Bronchial epithelial cell (primary cell): ENCODE measurements at regions not wholly inside any gene's neighbourhood (a gene's known extent, or its start where the extent isn't known, plus 50 kb on each side); places are given as distances from the start of the nearest gene placed in this dataset.

Experiments
- DNase-seq: peaks from one replicate; pipeline ENCODE4 v3.0.0-alpha.2; 2010; ENCODE audit warnings: low read depth
- FAIRE-seq: peaks from 2 replicates; lab custom pipeline; 2011; peaks lifted over from hg19 to GRCh38; lab: Jason Lieb, UNC
- H3K27me3 ChIP-seq: 2 replicates; pipeline ENCODE4 v1.5.1; 2011; ENCODE audit warnings: low read length; ENCODE audit not compliant: control insufficient read depth, insufficient read depth
- H3K36me3 ChIP-seq: 2 replicates; pipeline ENCODE4 v1.5.1; 2011; ENCODE audit warnings: low read length; ENCODE audit not compliant: control insufficient read depth, insufficient read depth
- H3K4me3 ChIP-seq: 2 replicates; pipeline ENCODE4 v1.5.1; 2011; ENCODE audit warnings: mild to moderate bottlenecking, low read depth, low read length, control low read depth
- CTCF ChIP-seq: IDR thresholded peaks from 2 replicates; pipeline ENCODE4 v1.5.1; 2011; ENCODE audit warnings: mild to moderate bottlenecking, moderate library complexity, low read length, control low read depth, inconsistent platforms; ENCODE audit not compliant: insufficient read depth, severe bottlenecking

GRCh38 chr9:81860581-81860980 is 67.6 kb upstream of the SPATA31D4 start:
- FAIRE-seq (no peak), DNase-seq (no peak)
- TF ChIP-seq CTCF, result no peak
- Histone ChIP-seq H3K4me3 (no peak overlapping the region), H3K36me3 (no peaks in the 10 kb centered on the region), H3K27me3 (no peaks in the 10 kb centered on the region)

DNA sequence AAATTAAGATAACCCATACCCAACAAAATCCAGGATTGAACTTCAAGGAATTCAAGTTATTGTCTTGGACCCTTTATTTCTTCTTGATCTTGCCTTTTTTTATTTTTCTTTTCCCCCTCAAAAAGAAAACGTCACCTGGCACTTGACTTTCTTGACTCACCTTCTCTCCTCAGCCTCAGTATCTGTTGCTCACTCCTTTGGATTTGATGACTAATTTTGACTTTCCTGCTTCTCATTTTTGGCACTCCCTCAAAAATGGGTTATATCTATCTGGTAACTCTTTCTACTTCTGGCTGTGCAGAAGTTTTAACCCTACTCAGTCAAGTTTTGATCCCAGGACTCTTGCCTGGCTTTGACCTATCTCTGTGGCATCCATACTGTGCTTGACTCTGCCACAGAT is 66.6 kb upstream of the SPATA31D4 start:
- H3K27me3 ChIP-seq, result no peaks in the 10 kb centered on the region
- H3K4me3 ChIP-seq, result no peak overlapping the region
- H3K36me3 ChIP-seq, result no peaks in the 10 kb centered on the region
- no peak for FAIRE-seq
- no peak for TF ChIP-seq CTCF
- peak; percentile 91 for DNase-seq

DNA sequence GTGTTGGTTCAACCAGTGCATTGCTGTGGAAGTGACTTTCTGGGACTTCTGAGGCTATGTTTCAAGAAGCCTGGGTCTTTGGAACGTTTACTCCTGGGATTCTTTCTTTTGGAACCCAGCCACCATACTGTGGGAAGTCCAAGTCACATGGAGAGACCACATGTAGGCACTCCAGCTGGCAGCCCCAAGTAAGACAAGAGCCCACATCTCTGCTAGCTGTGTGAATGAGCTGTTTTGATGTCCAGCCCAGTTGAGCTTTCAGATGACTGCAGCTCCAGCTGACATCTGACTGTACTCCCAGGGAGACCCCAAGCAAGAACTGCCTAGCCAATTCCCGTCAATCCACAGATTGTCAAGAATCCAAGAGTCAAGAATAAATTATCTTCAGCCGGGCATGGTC is 60.1 kb upstream of the SPATA31D4 start:
- no peak for TF ChIP-seq CTCF
- no peaks in the 10 kb centered on the region for H3K27me3 ChIP-seq
- DNase-seq (no peak), FAIRE-seq (no peak)
- no peaks in the 10 kb centered on the region for H3K36me3 ChIP-seq
- H3K4me3 ChIP-seq, result no peak overlapping the region

DNA sequence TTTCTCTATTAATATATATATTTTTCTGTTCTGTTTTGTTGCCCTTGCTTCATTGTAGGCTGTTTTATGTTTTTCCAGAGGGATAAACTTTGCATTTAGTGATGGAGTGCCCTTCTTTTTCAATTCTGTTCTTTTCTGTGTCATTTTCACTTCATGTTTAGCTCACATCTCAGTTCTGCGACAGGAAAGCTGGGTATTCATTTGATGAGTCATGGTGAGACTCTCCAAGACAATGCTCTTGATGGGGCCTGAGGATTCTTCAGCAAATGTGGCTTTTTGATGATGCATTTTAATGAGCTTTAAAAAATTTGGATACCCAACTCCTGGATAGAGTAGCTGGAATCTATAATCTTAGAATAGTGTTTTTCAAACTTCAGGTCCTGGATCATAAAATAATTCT is 56.5 kb upstream of the SPATA31D4 start:
- no peak for TF ChIP-seq CTCF
- no peak for FAIRE-seq
- Histone ChIP-seq H3K4me3 (no peak overlapping the region), H3K27me3 (no peaks in the 10 kb centered on the region), H3K36me3 (no peaks in the 10 kb centered on the region)
- peak; percentile 60 for DNase-seq

GRCh38 chr9:81874250-81874649 is 54.0 kb upstream of the SPATA31D4 start:
- TF ChIP-seq CTCF, result no peak
- Histone ChIP-seq H3K27me3 (no peaks in the 10 kb centered on the region), H3K36me3 (no peaks in the 10 kb centered on the region), H3K4me3 (no peak overlapping the region)
- FAIRE-seq, result no peak
- no peak for DNase-seq

GRCh38 chr9:81874931-81875330 is 53.3 kb upstream of the SPATA31D4 start:
- no peak for TF ChIP-seq CTCF
- Histone ChIP-seq H3K4me3 (no peak overlapping the region), H3K27me3 (no peaks in the 10 kb centered on the region), H3K36me3 (no peaks in the 10 kb centered on the region)
- no peak for FAIRE-seq
- peak; percentile 93 for DNase-seq
